Stimulated activated CD4-positive, alpha-beta T cell treated with anti-CD3 and anti-CD28 coated beads, TNF-alpha, amount 100 ng/mL, for 48 hours (primary cell): ENCODE measurements at regions not wholly inside any gene's neighbourhood (a gene's known extent, or its start where the extent isn't known, plus 50 kb on each side); places are given as distances from the start of the nearest gene placed in this dataset.
"Not testable (repeated sequence)": the region's sequence is repeated elsewhere in the genome, so short reads cannot be mapped to it uniquely, and the experiment has no call there.

Experiments
- DNase-seq, 3 donors: peaks; one replicate each; pipeline ENCODE4 v3.0.0-alpha.2; 2020; ENCODE audit warnings: low read depth in 3 of 3

DNA sequence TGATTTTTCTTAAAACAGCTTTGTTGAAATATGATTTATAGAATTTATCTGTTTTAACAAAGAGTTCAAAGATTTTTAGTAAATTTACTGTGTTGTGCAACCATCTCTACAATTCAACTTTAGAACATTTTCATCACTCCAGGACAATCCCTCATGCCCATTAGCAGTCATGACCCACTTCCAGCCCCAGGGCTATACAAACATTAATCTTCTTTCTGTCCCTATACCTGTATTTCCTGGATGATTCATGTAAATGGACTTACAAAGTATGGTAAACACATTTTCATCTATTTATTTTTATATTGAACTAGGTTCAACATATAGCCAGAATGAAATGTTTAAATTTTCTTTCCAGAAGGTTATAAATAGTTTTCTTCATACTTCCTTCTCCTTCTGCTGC lies 127.8 kb upstream of the CCDC180 start:
- no peak for DNase-seq

DNA sequence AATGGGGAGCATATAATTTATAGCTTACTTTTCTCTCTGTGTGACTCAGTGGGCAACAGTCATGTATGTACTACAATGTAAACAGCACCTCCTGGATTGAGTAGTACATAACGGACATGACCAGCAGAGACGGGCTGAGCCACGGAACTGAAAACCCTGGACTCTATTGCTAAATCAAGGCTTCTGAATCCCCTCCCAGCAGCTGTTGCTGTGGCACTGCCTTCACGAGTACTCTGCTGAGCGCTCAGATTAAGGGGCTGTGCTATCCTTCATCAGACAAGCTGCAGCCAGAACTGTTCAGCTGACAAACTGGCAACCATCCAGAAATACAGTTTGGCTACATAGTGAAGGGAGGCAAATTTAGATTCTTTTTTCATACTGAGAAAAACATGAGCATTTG lies 131.3 kb upstream of the CCDC180 start:
- no peak for DNase-seq

DNA sequence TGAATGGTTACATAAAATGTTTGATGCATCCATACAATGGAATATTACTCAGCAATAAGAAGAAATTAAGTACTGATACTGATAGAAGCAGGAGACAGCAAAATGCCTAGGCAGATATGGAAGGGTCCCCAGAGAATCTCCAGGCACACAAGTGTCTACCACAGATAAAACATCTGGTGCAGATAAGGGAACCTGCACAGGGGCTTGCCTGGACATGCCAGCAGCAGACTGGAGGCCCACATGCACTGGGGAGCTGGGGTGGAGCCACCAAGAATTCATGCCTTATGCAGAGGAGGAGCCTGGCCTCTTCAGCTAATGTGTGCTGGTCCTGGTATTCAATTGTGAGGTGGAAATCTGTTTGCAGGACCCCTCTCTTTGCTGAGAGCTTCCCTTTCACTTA lies 129.2 kb upstream of the CTSV start:
- DNase-seq: not testable (repeated sequence)

GRCh38 chr9:97166496-97167138 lies 127.7 kb upstream of the CTSV start:
- DNase-seq: not testable (repeated sequence)

DNA sequence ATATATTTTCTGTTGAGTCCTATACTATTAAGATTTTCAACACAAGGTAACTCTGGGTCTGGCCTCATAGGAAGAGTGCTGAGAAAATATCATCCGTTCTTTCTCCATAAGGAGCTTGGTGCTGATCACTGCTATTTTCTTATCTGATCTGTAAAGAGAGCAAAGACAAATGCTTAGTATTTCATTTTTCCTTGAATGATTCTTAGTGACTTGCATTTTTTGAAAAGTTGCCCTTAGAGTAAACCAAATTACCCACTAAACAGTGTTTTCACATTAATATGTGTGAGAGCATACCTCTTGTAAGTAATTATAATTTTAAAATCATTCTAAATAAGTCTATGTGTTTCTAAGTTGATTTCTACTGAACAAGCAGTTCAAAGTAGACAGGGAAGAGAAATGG lies 121.3 kb upstream of the CTSV start:
- no peak for DNase-seq

DNA sequence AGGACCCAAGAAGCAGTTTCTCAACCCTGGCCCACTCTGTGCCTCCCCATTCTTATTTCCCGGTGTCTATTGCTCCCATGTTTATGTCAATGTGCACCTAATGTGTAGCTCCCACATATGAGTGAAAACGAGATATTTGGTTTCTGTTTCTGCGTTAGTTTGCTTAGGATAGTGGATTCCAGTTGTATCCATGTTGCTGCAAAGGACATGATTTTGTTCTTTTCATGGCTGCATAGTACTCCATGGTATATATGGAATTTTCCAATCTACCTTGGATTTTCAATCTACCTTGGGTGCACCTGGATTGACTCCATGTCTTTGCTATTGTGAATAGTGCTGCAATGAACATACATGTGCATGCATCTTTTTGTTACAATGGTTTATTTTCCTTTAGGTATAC lies 119.8 kb upstream of the CTSV start:
- DNase-seq: not testable (repeated sequence)

- not testable (repeated sequence) for DNase-seq
Observed at GRCh38 chr9:97155441-97155840, 116.5 kb upstream of the CTSV start.

DNA sequence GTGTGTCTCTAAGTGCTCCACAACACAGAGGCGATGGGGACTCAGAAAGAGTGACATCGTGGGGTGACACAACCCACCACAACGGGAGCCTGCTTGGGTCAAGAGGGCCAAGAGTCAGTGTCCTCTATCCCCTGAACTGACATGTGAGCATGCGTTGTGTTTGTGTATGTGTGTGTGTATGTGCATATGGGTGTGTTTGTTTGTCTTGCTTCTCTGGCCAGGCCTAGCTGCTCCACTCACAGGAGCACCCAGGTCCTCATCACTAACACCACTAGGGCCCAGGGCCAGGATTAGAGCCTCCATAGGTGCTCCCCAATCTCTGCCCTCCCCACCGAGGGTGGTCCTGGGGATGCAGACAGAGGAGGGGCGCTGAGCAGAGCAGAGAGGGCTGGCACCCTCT lies 115.0 kb upstream of the CTSV start:
- DNase-seq: no peak

GRCh38 chr9:97153160-97153559 lies 114.2 kb upstream of the CTSV start:
- DNase-seq: not testable (repeated sequence)

GRCh38 chr9:97150471-97150870 lies 111.5 kb upstream of the CTSV start:
- DNase-seq: not testable (repeated sequence)

DNA sequence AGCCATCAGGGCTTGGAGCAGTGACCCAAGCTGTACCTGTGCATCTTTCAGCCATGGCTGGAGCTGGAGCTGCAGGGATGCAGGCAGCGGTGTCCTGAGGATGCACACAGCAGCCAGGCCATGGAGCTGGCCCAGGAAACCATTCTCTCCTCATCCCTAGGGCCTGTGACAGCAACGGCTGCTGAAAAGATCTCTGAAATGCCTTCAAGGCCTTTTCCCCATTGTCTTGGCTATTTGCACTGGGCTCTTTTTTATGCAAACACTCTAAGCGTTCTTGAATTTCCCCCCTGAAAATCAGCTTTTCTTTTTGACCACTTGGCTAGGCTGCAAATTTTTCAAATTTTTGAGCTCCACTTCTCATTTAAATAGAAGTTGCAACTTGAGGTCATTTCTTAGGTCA lies 109.5 kb upstream of the CTSV start:
- not testable (repeated sequence) for DNase-seq

GRCh38 chr9:97145680-97146079 lies 106.7 kb upstream of the CTSV start:
- DNase-seq: not testable (repeated sequence)

GRCh38 chr9:97140566-97140965 lies 101.6 kb upstream of the CTSV start:
- no peak for DNase-seq

- DNase-seq: no peak
Observed at GRCh38 chr9:97136421-97136820, 97.5 kb upstream of the CTSV start.

DNA sequence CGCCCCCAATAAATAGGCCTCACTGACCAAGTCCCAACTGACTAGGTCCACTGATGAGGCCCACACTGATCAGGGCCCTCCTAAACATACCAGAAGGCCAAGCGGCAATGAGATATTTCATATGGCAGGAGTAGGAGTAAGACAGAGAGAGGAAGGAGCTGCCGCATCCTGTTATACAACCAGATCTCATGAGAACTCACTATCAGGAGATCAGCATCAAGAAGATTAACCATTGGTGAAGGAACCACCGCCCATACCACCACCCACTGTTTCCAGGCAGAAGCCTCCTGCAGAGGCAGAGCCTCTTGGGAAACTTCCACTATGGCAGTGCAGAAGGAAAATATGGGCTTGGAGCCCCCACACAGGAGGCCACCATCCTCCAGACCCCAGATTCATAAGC lies 95.0 kb upstream of the CTSV start:
- not testable (repeated sequence) for DNase-seq

- no peak for DNase-seq
Observed at GRCh38 chr9:97132865-97133264, 93.9 kb upstream of the CTSV start.

- DNase-seq: not testable (repeated sequence)
Observed at GRCh38 chr9:97130864-97131263, 91.9 kb upstream of the CTSV start.

GRCh38 chr9:97130387-97130786 lies 91.4 kb upstream of the CTSV start:
- not testable (repeated sequence) for DNase-seq

DNA sequence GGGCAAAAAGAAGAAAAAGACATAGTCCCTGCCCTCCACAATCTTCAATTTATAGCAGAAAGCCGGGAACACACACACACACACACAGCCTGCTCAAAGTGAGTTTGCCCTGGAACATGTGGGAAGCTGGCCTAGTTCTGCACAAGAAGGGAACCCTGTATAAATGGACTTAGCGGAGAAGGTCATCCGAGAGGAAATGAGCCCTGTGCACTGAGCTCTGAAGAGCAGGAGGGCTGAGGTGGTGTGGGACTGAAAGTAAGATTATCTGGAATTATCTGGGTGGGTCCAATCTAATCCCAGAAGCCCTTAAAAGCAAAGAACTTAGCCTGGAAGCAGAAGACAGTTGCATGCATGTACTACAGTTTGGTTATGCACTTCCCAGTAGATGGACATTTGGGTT lies 90.0 kb upstream of the CTSV start:
- no peak for DNase-seq

DNA sequence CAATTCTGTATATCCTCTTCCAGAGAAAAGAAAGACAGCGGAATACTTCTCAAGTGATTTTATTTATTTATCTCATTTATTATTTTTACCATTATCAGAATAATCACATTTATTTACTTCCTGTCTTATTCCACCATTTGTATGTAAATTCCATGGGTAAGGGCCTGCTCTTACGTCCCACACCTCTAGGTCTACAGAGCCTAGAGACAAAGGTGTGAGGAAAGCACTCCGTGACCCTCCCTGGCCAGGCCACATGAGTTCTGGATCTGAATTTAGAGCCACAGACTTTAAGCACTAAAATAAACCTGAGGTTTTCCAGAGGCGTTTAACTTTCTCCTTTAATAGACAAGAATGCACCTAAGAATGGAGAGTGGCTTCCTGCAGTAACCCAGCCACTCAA lies 85.3 kb upstream of the CTSV start:
- no peak for DNase-seq

DNA sequence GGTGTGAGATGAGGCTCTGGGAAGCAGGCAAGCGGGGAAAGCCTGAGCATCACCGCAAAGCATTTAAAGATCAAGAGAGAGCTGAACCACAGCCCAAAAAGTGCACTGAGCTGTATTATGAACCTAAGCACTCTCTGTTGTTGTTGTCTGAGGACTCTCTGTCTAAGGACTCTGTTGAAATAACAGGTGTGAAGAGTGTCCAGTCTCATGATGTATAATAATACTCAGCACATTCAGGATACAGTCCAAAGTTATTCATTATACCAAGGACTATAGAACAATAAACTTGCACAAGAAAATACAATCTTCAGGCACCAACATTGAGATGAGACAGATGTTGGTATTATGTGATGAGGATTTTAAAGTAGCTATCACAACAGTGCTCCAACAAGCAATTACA lies 71.8 kb upstream of the CTSV start:
- DNase-seq: no peak

DNA sequence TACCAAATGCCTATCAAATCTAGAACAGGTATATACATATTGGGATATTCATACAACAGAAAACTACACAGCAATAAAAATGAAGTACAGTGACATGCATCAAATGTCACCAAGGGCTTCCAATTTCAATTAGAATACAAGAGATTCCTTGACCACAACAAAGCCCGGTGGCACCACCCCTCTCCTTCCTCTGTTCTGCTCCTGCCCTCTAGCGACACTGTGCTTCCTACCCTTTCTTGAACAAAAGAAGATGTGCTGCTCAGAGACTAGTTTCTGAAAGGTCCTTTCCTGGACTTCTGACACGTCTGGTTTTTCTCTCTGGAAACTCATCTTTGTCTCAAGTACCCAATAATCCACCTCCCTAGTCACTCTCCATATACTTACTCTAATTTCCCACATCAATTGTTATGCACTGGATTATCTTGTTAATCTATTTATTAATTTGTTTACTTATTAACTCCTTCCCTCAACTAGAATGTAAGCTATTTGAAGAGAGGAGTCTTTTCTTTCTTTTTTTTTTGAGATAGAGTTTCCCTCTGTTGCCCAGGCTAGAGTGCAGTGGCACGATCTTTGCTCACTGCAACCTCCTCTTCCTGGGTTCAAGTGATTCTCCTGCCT lies 70.4 kb upstream of the CTSV start:
- DNase-seq: peak; percentile 2 to 7 (median 5)

DNA sequence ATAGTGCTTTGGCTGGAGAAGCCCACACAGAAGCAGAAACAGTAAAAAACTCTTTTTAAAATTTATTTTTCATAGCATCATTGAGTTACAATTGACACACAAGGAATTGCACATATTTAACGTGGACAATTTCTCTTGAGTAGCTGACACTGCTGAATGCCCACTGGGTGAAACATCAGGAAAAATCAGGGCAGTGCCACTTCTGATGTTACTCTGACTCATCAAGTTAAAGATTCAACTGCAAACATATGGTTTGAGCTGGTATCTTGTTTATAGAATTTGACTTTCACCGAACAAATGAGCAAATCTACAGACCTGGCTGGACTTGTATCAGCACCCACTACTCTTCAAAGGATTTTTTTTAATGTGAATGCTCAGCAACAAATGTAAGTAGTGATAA lies 66.3 kb upstream of the CTSV start:
- DNase-seq: not testable (repeated sequence)
